ENCODE measurements at regions not wholly inside any gene's neighbourhood (a gene's known extent, or its start where the extent isn't known, plus 50 kb on each side); places are given as distances from the start of the nearest gene placed in this dataset.

DNA sequence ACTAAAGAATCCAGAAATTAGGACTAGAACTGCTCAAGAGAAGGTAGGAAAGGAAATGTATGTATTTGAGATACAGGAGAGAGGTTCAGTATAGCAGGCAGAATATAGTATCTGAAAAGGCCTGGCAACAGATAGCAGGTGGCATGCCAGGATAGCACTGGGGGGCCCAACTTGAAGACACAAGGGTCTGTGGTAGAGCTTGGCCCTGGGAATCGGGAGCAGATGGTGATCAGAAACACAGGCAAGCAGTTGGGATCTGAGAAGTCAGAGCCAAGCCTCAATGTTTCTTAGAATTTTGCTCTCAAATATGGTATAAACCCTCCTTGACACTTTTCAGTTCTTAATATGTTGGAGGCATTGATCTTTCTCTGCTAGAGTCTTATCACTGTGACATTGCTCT lies 499.8 kb upstream of the CD180 start:
- Histone ChIP-seq H3K4me1 (replicated peaks; ENCODE audit: insufficient read depth) (no peaks in the 10 kb centered on the region), H3K79me2 (ENCODE audit: low read depth) (no peaks in the 10 kb centered on the region), H3K27me3 (ENCODE audit: insufficient read depth, low read depth) (no peaks in the 10 kb centered on the region), H2AFZ (no peak overlapping the region), H3K36me3 (ENCODE audit: low read depth) (no peaks in the 10 kb centered on the region), H3K27ac (no peak overlapping the region), H3K4me3 (no peak overlapping the region), H3F3A (ENCODE audit: insufficient read depth, low read depth) (no peaks in the 10 kb centered on the region), H3K9me3 (ENCODE audit: insufficient read depth, low read depth) (no peaks in the 10 kb centered on the region), H4K20me1 (ENCODE audit: insufficient read depth) (no peaks in the 10 kb centered on the region), H3K4me2 (no peak overlapping the region), H3K9me2 (ENCODE audit: insufficient read depth) (no peaks in the 10 kb centered on the region)
- CTCF ChIA-PET, result no interaction called here
- no TSS peak for BruUV-seq (replicated peaks)
- intact Hi-C loops (cut with micrococcal nuclease; ENCODE audit: unreplicated experiment), result no loop called here
- TF ChIP-seq, protein P1, sequence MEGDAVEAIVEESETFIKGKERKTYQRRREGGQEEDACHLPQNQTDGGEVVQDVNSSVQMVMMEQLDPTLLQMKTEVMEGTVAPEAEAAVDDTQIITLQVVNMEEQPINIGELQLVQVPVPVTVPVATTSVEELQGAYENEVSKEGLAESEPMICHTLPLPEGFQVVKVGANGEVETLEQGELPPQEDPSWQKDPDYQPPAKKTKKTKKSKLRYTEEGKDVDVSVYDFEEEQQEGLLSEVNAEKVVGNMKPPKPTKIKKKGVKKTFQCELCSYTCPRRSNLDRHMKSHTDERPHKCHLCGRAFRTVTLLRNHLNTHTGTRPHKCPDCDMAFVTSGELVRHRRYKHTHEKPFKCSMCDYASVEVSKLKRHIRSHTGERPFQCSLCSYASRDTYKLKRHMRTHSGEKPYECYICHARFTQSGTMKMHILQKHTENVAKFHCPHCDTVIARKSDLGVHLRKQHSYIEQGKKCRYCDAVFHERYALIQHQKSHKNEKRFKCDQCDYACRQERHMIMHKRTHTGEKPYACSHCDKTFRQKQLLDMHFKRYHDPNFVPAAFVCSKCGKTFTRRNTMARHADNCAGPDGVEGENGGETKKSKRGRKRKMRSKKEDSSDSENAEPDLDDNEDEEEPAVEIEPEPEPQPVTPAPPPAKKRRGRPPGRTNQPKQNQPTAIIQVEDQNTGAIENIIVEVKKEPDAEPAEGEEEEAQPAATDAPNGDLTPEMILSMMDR (conservative IDR thresholded peaks at IDR 0.05), result no peak
- TF ChIP-seq EZH2 (IDR thresholded peaks at IDR 0.05; ENCODE audit: low read depth), result no peak
- POLR2A ChIA-PET (ENCODE audit: unreplicated experiment), result no interaction called here
- no peak for DNase-seq

DNA sequence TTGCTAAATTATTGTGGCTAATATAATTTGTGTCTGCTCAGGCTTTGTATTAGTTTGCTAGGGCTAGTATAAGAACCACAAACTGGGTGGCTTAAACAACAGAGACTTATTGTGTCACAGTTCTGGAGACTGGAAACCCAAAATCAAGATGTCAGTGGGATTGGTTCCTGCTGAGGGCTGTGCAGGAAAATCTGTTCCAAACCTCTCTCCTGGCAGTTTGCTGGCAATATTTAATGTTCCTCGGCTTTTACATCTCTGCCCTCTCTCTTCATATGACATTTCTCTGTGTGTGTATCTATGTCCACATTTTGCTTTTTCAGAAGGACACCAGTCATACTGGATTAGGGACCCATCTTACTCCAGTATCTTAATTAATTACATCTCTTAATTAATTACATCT lies 498.8 kb upstream of the CD180 start:
- no TSS peak for BruUV-seq (replicated peaks)
- H3K9me2 ChIP-seq (ENCODE audit: insufficient read depth), result no peaks in the 10 kb centered on the region
- ChIA-PET POLR2A (ENCODE audit: unreplicated experiment) (no interaction called here), CTCF (no interaction called here)
- no peak overlapping the region for H3K27ac ChIP-seq
- H3K9me3 ChIP-seq (ENCODE audit: insufficient read depth, low read depth), result no peaks in the 10 kb centered on the region
- H2AFZ ChIP-seq, result no peak overlapping the region
- TF ChIP-seq, protein P1 (conservative IDR thresholded peaks at IDR 0.05), result no peak
- no peak overlapping the region for H3K4me3 ChIP-seq
- no peak overlapping the region for H3K4me2 ChIP-seq
- H3K36me3 ChIP-seq (ENCODE audit: low read depth), result no peaks in the 10 kb centered on the region
- H3K27me3 ChIP-seq (ENCODE audit: insufficient read depth, low read depth), result no peaks in the 10 kb centered on the region
- DNase-seq, result no peak
- no peaks in the 10 kb centered on the region for H4K20me1 ChIP-seq (ENCODE audit: insufficient read depth)
- H3K4me1 ChIP-seq (replicated peaks; ENCODE audit: insufficient read depth), result no peaks in the 10 kb centered on the region
- no peaks in the 10 kb centered on the region for H3F3A ChIP-seq (ENCODE audit: insufficient read depth, low read depth)
- no peaks in the 10 kb centered on the region for H3K79me2 ChIP-seq (ENCODE audit: low read depth)
- intact Hi-C loops (cut with micrococcal nuclease; ENCODE audit: unreplicated experiment), result no loop called here

DNA sequence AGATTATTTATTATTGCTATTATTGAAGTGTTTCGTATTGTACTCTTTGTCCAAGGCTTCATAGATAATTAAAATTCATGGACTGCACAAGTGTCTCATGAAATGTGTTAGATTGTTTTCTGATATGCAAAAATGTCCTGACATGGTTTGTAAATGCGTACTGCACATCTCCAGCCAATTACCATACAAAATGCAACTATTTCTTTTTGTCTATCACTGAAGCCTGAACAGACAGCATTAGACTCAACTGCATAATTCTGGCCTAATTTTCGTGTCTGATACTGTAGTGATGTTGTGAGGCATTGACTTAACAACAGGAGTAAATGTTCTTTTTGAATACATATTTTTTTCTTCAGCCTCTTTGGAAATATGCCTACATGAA lies 498.2 kb upstream of the CD180 start:
- TF ChIP-seq, protein P1 (conservative IDR thresholded peaks at IDR 0.05), result no peak
- no peak for TF ChIP-seq EZH2 (IDR thresholded peaks at IDR 0.05; ENCODE audit: low read depth)
- H3K27me3 ChIP-seq (ENCODE audit: insufficient read depth, low read depth), result no peaks in the 10 kb centered on the region
- no peaks in the 10 kb centered on the region for H3K4me1 ChIP-seq (replicated peaks; ENCODE audit: insufficient read depth)
- no peak for DNase-seq
- no peaks in the 10 kb centered on the region for H4K20me1 ChIP-seq (ENCODE audit: insufficient read depth)
- no peak overlapping the region for H2AFZ ChIP-seq
- no peak overlapping the region for H3K4me2 ChIP-seq
- no peaks in the 10 kb centered on the region for H3K79me2 ChIP-seq (ENCODE audit: low read depth)
- ChIA-PET CTCF (no interaction called here), POLR2A (ENCODE audit: unreplicated experiment) (no interaction called here)
- intact Hi-C loops (cut with micrococcal nuclease; ENCODE audit: unreplicated experiment), result no loop called here
- H3K9me3 ChIP-seq (ENCODE audit: insufficient read depth, low read depth), result no peaks in the 10 kb centered on the region
- BruUV-seq (replicated peaks), result no TSS peak
- H3K4me3 ChIP-seq, result no peak overlapping the region
- no peaks in the 10 kb centered on the region for H3K9me2 ChIP-seq (ENCODE audit: insufficient read depth)
- H3K36me3 ChIP-seq (ENCODE audit: low read depth), result no peaks in the 10 kb centered on the region
- H3K27ac ChIP-seq, result no peak overlapping the region
- H3F3A ChIP-seq (ENCODE audit: insufficient read depth, low read depth), result no peaks in the 10 kb centered on the region
